H1 (cell line): ENCODE measurements at regions not wholly inside any gene's neighbourhood (a gene's known extent, or its start where the extent isn't known, plus 50 kb on each side); places are given as distances from the start of the nearest gene placed in this dataset.

Experiments
- CEBPB ChIP-seq: IDR thresholded peaks from 2 replicates; pipeline ENCODE4 v1.6.1; 2012; ENCODE audit warnings: low read depth, low read length
- CHD2 ChIP-seq: IDR thresholded peaks from 2 replicates; pipeline ENCODE4 v1.6.1; 2012; ENCODE audit warnings: low read length, improper control_type of control experiment
- EGR1 ChIP-seq: IDR thresholded peaks from 2 replicates; pipeline ENCODE4 v1.6.1; 2011; ENCODE audit warnings: low read depth, low read length, borderline replicate concordance
- EP300 ChIP-seq, 2 experiments: IDR thresholded peaks; 1 replicate in 1 of 2; 2 replicates in 1 of 2; pipeline ENCODE4 v1.6.1; 2011 to 2012; ENCODE audit warnings: low read depth in 2 of 2, low read length in 2 of 2, mild to moderate bottlenecking in 2 of 2, borderline replicate concordance in 1 of 2, inconsistent platforms in 1 of 2, moderate library complexity in 1 of 2
- HDAC2 ChIP-seq, 2 experiments: fragments of 300-600 bp in 1 of 2; sonication (generic) in 1 of 2; IDR thresholded peaks; 2 replicates each; pipeline ENCODE4 v1.6.1; 2011 to 2012; ENCODE audit warnings: low read depth in 2 of 2, low read length in 2 of 2, mild to moderate bottlenecking in 2 of 2, moderate library complexity in 2 of 2, borderline replicate concordance in 1 of 2, inconsistent platforms in 1 of 2
- TEAD4 ChIP-seq: IDR thresholded peaks from 2 replicates; pipeline ENCODE4 v1.6.1; 2012; ENCODE audit warnings: low read depth, low read length, inconsistent platforms, mixed read lengths
- TF ChIP-seq, protein P1 (sequence below), 3 experiments: IDR thresholded peaks; 1 replicate in 2 of 3; 2 replicates in 1 of 3; pipeline versions ENCODE4 v1.5.1 to v1.6.1; 2011; ENCODE audit warnings: low read length in 3 of 3, mild to moderate bottlenecking in 3 of 3, inconsistent platforms in 2 of 3, low read depth in 1 of 3, moderate library complexity in 1 of 3; ENCODE audit not compliant: insufficient read depth in 1 of 3; ENCODE audit errors: control extremely low read depth in 1 of 3

DNA sequence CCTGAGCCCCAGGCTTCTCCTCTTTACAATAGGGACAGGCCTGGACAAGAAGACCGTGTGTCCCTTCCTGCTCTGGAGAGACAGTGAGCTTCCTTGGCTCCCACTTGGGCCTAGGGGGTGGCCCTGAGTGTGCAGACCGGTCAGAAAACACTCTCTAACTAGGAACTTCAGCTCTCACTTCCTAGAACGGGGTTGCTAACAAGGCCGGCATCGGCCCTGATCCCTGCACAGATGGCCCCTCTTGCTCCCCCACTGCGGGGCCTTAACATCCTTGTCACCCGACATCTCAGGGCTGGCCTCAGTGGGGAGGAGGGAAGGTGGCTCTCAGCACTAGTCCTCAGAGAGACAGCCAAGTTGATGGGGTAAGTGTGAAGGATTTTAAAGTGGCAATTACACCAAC, 406.9 kb downstream of the CTTN start:
- TF ChIP-seq EP300 (IDR thresholded peaks at IDR 0.05; ENCODE audit: borderline replicate concordance in 1 of 2, low read depth in 2 of 2, low read length in 2 of 2) (no peak), TEAD4 (no peak), EGR1 (no peak), CEBPB (no peak), CHD2 (no peak), HDAC2 (IDR thresholded peaks at IDR 0.05; ENCODE audit: borderline replicate concordance in 1 of 2, low read depth in 2 of 2, low read length in 2 of 2) (no peak)
- TF ChIP-seq, protein P1, sequence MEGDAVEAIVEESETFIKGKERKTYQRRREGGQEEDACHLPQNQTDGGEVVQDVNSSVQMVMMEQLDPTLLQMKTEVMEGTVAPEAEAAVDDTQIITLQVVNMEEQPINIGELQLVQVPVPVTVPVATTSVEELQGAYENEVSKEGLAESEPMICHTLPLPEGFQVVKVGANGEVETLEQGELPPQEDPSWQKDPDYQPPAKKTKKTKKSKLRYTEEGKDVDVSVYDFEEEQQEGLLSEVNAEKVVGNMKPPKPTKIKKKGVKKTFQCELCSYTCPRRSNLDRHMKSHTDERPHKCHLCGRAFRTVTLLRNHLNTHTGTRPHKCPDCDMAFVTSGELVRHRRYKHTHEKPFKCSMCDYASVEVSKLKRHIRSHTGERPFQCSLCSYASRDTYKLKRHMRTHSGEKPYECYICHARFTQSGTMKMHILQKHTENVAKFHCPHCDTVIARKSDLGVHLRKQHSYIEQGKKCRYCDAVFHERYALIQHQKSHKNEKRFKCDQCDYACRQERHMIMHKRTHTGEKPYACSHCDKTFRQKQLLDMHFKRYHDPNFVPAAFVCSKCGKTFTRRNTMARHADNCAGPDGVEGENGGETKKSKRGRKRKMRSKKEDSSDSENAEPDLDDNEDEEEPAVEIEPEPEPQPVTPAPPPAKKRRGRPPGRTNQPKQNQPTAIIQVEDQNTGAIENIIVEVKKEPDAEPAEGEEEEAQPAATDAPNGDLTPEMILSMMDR (IDR thresholded peaks at IDR 0.05; ENCODE audit: control extremely low read depth in 1 of 3, insufficient read depth in 1 of 3, low read depth in 1 of 3, low read length in 3 of 3) = no peak
